Activated T-cell treated with anti-CD3 and anti-CD28 coated beads, Interleukin-2, amount 50 U/mL, for 4 hours (primary cell): ENCODE measurements at regions not wholly inside any gene's neighbourhood (a gene's known extent, or its start where the extent isn't known, plus 50 kb on each side); places are given as distances from the start of the nearest gene placed in this dataset.
"Not testable (repeated sequence)": the region's sequence is repeated elsewhere in the genome, so short reads cannot be mapped to it uniquely, and the experiment has no call there.

Experiments
- ATAC-seq, 2 donors: fragments of 200-7000 bp; cut with Tn5 transposase; one replicate each; pipeline ENCODE4 v1.10.0; 2021
- DNase-seq: peaks from one replicate; pipeline ENCODE4 v3.0.0-alpha.2; 2020
- H3K27me3 Mint-ChIP-seq: one replicate; pipeline ENCODE4 v1.8.0; 2021; ENCODE audit warnings: low read depth, mixed read lengths
- H3K36me3 Mint-ChIP-seq: one replicate; pipeline ENCODE4 v1.8.0; 2022; ENCODE audit warnings: mixed read lengths; ENCODE audit not compliant: insufficient read depth
- H3K4me1 Mint-ChIP-seq: one replicate; pipeline ENCODE4 v1.8.0; 2021; ENCODE audit warnings: low read depth, mixed read lengths
- H3K4me3 Mint-ChIP-seq: one replicate; pipeline ENCODE4 v1.8.0; 2021; ENCODE audit warnings: mild to moderate bottlenecking, moderate library complexity, mixed read lengths
- H3K9me3 Mint-ChIP-seq: one replicate; pipeline ENCODE4 v1.8.0; 2021; ENCODE audit warnings: mixed read lengths

DNA sequence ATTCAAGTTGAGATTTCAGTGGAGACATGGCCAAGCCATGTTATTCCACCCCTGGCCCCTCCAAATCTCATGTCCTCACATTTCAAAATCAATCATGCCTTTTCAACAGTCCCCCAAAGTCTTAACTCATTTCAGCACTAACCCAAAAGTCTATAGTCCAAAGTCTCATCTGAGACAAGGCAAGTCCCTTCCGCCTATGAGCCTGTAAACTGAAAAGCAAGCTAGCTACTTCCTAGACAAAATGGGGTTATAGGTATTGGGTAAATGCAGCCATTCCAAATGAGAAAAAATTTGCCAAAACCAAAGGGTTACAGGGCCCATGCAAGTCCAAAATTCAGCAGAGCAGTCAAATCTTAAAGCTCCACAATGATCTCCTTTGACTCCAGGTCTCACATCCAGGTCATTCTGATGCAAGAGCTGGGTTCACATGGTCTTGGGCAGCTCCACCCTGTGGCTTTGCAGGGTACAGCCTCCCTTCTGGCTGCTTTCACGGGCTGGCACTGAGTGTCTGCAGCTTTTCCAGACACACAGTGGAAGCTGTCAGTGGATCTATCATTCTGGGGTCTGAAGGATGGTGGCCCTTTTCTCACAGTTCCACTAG lies 95.7 kb downstream of the MTNR1B start:
- not testable (repeated sequence) for H3K9me3 Mint-ChIP-seq, H3K36me3 Mint-ChIP-seq, DNase-seq, H3K4me3 Mint-ChIP-seq, H3K4me1 Mint-ChIP-seq, ATAC-seq, H3K27me3 Mint-ChIP-seq

DNA sequence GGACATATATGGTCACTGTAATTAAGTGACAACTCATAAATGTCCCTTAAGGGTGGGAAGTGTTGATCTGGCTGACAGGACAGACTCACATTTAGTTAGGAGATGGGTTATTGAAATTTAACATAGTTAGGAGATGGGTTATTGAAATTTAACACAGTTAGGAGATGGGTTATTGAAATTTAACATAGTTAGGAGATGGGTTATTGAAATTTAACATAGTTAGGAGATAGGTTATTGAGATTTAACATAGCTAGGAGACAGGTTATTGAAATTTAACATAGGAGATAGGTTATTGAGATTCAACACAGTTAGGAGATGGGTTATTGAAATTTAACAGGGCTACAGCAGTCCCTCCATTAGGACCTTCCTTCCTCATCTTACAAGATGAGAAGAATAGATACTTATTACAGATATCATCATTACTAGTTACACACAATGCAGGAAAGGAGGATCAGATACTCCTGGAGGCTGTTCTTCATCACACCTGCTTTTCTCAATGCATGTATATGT lies 98.5 kb downstream of the MTNR1B start:
- no peak for ATAC-seq
- Mint-ChIP-seq H3K36me3 (no peaks in the 10 kb centered on the region), H3K4me3 (no peak overlapping the region), H3K9me3 (no peaks in the 10 kb centered on the region), H3K4me1 (no peaks in the 10 kb centered on the region), H3K27me3 (peaks cover 7% of the 10 kb centered on the region)
- DNase-seq: no peak

DNA sequence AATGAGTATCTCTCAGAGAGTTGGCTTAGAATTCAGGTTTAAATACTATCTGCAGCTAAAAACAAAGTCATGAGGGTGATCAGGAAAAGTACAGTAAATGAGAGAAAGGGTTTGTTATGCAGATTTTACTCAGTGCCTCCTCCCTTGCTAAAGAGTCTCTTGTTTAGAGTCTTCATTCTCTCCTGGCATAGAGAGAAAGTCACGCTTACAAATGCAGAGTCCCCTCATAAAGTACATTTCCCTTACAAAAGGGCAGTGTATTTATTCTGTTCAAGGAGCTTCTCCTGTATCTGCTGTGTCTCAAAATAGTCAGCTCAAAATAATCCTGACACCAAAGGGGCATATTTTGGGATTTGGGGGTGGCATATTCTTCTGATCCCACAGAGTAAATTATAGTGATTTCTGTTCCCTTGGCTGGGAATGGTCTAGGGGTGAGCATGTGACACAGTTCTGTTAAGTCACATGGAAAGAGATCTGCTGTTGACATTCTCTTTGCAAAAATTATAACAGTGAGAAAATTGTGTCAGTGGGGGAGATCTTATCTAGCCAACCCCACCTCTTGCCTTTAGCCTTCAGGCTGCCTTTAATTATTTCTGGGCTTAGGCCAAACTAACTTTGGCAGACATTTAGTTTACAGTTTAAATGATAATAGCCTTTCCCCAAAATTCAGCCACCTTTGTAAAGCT lies 102.9 kb downstream of the MTNR1B start:
- no peaks in the 10 kb centered on the region for H3K36me3 Mint-ChIP-seq
- H3K27me3 Mint-ChIP-seq: no peaks in the 10 kb centered on the region
- H3K4me3 Mint-ChIP-seq: no peak overlapping the region
- H3K9me3 Mint-ChIP-seq: no peaks in the 10 kb centered on the region
- no peak for DNase-seq
- H3K4me1 Mint-ChIP-seq: no peaks in the 10 kb centered on the region
- no peak for ATAC-seq

DNA sequence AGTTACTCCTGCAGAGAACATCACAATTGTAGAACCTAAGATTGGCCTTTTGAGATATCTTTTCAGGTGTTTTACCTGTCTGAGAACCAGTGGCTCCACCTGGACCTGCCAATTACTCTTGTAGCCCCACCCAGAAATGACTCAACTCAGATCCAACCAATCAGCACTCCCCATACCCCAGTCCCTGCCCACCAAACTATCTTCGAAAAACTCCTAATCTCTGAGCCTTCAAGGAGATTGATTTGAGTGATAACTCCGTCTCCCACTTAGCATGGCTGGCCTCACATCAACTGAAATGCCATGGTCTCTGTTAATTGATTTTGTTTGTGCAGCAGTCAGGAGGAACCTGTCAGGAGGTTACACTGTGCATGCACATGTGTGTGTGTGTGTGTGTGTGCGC lies 103.6 kb downstream of the MTNR1B start:
- no peak overlapping the region for H3K4me3 Mint-ChIP-seq
- ATAC-seq (no peak), DNase-seq (no peak)
- H3K9me3 Mint-ChIP-seq: no peaks in the 10 kb centered on the region
- H3K36me3 Mint-ChIP-seq: no peaks in the 10 kb centered on the region
- no peaks in the 10 kb centered on the region for H3K27me3 Mint-ChIP-seq
- H3K4me1 Mint-ChIP-seq: no peaks in the 10 kb centered on the region

DNA sequence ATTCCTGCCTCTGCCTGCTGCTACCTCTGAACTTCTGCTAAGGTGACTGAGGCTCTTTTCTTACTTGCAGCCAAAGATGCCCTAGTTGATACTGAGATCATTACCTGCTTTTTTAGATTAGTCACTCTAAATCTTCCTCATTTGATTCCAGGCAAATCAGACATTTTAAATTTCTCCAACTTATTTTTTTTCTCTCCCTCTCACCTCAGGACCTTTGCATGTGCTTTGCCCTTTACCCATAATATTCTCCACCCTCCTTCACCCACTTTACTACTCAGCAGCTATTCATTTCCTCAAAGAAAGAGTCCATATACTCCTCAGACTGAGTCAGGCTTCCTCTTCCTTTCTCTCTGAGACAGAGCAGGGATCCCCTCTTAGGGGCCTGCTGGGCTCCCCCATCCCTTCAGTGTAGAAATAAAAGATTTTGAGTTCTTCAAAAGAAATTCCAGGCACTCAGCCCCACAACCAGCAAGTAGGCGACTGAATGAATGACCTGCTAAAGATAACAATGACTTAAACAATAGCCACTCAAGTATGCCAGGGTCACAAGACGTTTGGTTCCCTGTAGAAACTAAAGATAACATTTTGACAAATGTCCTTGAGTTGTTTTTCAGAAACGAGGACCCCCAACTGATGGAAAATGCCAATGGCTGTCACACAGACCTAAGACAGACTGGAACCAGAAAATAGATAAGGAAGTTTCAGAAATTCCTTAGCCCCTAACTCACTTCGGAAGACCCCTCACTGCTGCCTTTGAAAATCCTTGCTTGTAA lies 104.2 kb downstream of the MTNR1B start:
- Mint-ChIP-seq H3K36me3 (no peaks in the 10 kb centered on the region), H3K4me1 (no peaks in the 10 kb centered on the region), H3K27me3 (no peaks in the 10 kb centered on the region), H3K4me3 (no peak overlapping the region), H3K9me3 (no peaks in the 10 kb centered on the region)
- ATAC-seq: no peak
- no peak for DNase-seq

DNA sequence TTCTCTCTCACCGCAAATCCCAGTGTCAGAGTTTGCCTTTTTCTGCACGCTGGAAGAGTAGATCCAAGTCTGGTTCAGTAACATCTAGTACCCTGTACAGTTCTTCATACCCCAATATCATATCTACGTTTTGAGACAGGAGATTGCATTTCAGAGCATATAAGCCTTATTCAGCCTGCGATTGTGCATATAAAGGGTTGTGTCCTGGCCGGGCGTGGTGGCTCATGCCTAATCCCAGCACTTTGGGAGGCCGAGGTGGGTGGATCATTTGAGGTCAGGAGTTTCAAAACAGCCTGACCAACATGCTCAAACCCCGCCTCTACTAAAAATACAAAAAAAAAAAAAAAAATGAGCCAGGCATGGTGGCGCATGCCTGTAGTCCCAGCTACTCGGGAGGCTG lies 104.9 kb downstream of the MTNR1B start:
- Mint-ChIP-seq H3K4me3 (no peak overlapping the region), H3K27me3 (no peaks in the 10 kb centered on the region), H3K36me3 (no peaks in the 10 kb centered on the region), H3K9me3 (no peaks in the 10 kb centered on the region), H3K4me1 (no peaks in the 10 kb centered on the region)
- DNase-seq (no peak), ATAC-seq (no peak)

DNA sequence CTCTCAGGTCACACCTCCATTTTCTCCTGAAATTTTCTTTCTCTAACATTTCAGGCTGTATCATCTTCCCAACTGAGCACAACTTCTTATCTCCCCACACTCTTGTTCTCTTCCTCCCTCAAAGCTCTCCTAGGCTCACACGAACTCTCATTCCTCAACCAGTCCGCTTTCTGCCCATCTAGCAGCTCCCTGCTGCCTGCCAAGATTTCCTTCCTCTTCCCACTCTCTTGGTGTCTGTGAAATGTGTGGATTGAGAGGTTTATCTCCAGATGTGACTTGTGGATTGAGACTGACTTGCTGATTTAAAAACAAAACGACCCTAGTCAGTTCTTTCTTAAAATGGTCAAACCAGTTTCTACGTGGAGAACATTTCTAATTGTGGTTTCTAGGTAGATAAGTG lies 106.3 kb downstream of the MTNR1B start:
- Mint-ChIP-seq H3K9me3 (no peaks in the 10 kb centered on the region), H3K36me3 (no peaks in the 10 kb centered on the region), H3K4me3 (no peak overlapping the region), H3K27me3 (no peaks in the 10 kb centered on the region), H3K4me1 (no peaks in the 10 kb centered on the region)
- DNase-seq: no peak
- ATAC-seq: no peak

DNA sequence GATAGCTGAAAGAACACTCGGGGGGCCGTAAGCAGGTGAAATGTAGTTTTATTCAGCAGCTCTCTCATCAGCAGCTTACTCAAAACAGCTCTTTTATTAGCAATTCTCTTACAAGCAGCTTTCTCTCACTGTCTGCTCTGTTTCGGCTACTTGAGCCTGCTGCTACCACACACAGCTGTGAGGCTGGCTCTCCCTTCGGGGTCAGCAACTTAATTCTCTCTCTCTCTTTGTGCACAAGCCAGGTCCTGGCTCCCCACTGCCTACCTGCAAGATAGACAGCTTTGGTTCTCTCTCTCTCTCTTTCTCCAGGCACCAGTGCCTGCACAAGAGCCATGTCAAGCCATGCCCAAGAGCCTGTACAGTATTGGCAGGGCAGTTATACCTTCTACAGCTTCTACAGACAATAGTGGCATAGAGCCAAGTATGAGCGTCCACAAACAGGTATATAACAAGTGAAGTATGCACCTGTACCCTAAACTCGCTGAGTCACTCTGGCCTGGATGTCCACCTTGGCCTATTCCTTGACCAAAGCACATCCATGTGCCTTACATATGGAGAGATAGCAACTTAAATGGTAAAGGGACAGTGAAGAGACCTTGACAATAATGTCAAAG lies 110.8 kb downstream of the MTNR1B start:
- H3K4me1 Mint-ChIP-seq: no peaks in the 10 kb centered on the region
- DNase-seq: no peak
- H3K9me3 Mint-ChIP-seq: no peaks in the 10 kb centered on the region
- no peak overlapping the region for H3K4me3 Mint-ChIP-seq
- peaks cover 2% of the 10 kb centered on the region for H3K27me3 Mint-ChIP-seq
- H3K36me3 Mint-ChIP-seq: no peaks in the 10 kb centered on the region
- ATAC-seq: no peak

DNA sequence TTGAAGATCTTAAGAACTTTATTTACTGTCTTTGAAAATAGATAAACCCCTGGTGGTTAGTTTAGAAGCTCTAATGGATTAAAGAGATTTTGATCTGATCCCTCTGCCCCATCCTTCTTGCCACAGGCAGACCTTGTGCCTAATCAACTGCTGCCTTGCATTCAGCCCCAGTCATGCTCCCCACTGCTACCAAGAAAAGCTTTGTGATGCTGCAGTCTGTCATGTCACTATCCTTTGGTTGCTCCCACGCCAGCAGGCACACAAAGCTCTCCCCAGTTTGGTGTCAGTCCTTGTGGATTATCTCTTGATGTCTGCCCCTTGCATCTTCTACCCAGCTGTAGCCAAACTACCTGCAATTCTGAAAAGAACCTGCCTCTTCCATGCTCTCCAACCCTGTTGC lies 112.2 kb downstream of the MTNR1B start:
- Mint-ChIP-seq H3K4me3 (no peak overlapping the region), H3K4me1 (no peaks in the 10 kb centered on the region), H3K9me3 (no peaks in the 10 kb centered on the region), H3K36me3 (no peaks in the 10 kb centered on the region), H3K27me3 (peaks cover 2% of the 10 kb centered on the region)
- ATAC-seq: no peak
- DNase-seq: no peak

DNA sequence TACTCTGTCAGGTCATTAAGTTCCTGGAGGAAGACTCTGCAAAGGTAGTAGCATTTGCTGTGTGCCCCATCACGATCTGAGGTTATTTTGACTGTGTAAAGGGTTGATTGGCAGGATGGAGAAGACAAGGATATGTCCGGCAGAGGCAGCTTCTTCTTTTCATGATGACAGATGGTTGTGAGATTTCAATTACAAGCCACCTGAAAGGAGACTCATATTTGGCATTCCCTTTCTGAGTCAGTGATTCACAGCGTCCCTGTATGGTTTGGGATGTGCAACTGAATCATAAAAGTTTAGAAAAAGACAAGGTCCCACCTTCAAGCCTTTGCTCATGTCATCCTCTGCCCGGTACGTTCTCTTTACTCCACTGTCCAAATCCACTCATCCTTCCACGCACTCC lies 113.4 kb downstream of the MTNR1B start:
- DNase-seq: no peak
- H3K9me3 Mint-ChIP-seq: no peaks in the 10 kb centered on the region
- no peak for ATAC-seq

DNA sequence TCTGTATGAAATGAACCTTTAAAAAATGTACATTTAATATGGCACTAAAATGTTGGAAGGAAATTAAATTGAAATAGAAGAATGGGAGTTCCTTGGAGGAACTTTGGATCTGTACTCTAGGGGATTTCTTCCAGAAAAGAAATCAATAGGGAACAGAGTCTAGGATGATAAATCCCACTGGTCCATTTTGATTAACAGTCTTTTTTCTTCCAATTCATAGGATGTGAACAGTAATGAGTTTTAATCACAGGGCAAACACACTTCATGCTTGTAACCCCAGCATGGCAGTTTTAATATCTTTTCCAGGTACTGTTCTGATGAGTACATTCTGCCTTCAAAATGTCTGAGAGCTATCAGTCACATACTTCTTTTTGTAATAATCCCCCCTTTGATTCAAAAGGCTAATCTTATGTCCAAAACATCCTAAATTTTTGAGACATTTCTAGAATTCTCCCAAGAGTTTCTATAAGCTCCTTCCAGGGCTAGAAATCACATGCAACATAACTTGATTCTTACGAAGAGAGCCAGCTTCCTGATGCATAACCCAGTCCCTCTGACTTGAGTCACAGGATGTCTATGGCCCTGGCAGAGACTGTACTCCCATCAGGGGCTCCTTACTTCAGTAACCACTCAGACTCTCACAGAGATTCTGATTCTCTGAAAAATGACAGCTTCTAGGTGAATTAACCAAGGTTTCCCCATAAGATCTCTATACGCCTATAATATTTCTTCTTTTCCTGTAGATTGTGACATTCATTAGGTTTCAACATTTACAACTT lies 112.9 kb downstream of the SLC36A4 start:
- Mint-ChIP-seq H3K4me1 (no peaks in the 10 kb centered on the region), H3K9me3 (no peaks in the 10 kb centered on the region), H3K36me3 (no peaks in the 10 kb centered on the region), H3K4me3 (no peak overlapping the region), H3K27me3 (peaks cover 4% of the 10 kb centered on the region)
- ATAC-seq (no peak), DNase-seq (no peak)

More for the DNA sequence above, 113.4 kb downstream of the MTNR1B start:
- peaks cover 2% of the 10 kb centered on the region for H3K27me3 Mint-ChIP-seq
- no peaks in the 10 kb centered on the region for H3K4me1 Mint-ChIP-seq
- H3K36me3 Mint-ChIP-seq: no peaks in the 10 kb centered on the region
- H3K4me3 Mint-ChIP-seq: no peak overlapping the region

DNA sequence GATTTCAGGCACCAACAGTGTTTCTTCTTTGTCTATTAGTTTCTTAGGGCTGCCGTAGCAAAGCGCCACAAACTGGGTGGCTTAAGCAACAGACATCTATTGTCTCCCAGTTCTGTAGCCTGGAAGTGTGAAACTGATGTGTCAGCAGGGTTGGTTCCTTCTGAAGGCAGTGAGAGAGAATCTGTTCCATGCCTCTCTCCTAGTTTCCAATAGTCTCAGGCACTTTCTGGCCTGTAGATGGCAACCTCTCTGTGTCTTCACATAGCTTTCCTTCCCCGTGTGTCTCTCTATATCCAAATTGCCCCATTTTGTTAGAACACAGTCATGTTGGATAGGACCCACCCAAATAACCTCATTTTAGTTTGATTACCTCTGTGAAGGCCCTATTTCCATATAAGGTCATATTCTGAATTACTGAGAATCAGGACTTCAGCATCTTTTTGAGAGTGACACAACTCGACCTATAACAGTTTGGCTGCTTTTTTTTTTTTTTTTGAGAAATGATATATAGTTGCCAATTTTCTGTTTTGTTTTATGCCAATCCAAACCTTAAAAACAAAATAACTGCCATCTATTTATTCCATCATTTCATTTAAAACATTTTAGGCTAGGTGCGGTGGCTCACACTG lies 108.2 kb downstream of the SLC36A4 start:
- Mint-ChIP-seq H3K27me3 (peaks cover 7% of the 10 kb centered on the region), H3K4me3 (no peak overlapping the region), H3K36me3 (no peaks in the 10 kb centered on the region), H3K9me3 (no peaks in the 10 kb centered on the region), H3K4me1 (no peaks in the 10 kb centered on the region)
- DNase-seq (no peak), ATAC-seq (no peak)
